ENCODE measurements at regions not wholly inside any gene's neighbourhood (a gene's known extent, or its start where the extent isn't known, plus 50 kb on each side); places are given as distances from the start of the nearest gene placed in this dataset.

- TF ChIP-seq, protein P1, sequence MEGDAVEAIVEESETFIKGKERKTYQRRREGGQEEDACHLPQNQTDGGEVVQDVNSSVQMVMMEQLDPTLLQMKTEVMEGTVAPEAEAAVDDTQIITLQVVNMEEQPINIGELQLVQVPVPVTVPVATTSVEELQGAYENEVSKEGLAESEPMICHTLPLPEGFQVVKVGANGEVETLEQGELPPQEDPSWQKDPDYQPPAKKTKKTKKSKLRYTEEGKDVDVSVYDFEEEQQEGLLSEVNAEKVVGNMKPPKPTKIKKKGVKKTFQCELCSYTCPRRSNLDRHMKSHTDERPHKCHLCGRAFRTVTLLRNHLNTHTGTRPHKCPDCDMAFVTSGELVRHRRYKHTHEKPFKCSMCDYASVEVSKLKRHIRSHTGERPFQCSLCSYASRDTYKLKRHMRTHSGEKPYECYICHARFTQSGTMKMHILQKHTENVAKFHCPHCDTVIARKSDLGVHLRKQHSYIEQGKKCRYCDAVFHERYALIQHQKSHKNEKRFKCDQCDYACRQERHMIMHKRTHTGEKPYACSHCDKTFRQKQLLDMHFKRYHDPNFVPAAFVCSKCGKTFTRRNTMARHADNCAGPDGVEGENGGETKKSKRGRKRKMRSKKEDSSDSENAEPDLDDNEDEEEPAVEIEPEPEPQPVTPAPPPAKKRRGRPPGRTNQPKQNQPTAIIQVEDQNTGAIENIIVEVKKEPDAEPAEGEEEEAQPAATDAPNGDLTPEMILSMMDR (IDR thresholded peaks at IDR 0.05; ENCODE audit: low read length): no peak
- no peak for TF ChIP-seq EZH2phosphoT487 (IDR thresholded peaks at IDR 0.05; ENCODE audit: low read length)
Observed at GRCh38 chr10:114720685-114721278, 62.7 kb upstream of the ABLIM1 start.
